ENCODE measurements at regions not wholly inside any gene's neighbourhood (a gene's known extent, or its start where the extent isn't known, plus 50 kb on each side); places are given as distances from the start of the nearest gene placed in this dataset.

GRCh38 chr5:92544596-92544995, 1036.4 kb downstream of the NR2F1-AS1 start:
- Histone ChIP-seq H3K27me3 (ENCODE audit: control insufficient read depth, insufficient read depth, low read length) (no peaks in the 10 kb centered on the region), H3K4me3 (ENCODE audit: low read depth in 2 of 2, low read length in 2 of 2) (no peak overlapping the region), H3K4me1 (ENCODE audit: control insufficient read depth, insufficient read depth, low read length) (no peaks in the 10 kb centered on the region), H3K9me3 (ENCODE audit: control insufficient read depth, insufficient read depth, low read depth, low read length) (peaks cover 13% of the 10 kb centered on the region), H3K27ac (ENCODE audit: low read length) (no peak overlapping the region; the same call in 1 of the 2 replicates), H3K36me3 (ENCODE audit: control insufficient read depth, insufficient read depth, low read length) (no peaks in the 10 kb centered on the region)
- intact Hi-C loops (cut with micrococcal nuclease; ENCODE audit: unreplicated experiment) (no loop called here), in situ Hi-C loops (cut with HindIII; ENCODE audit: low pct_unique_long_range_greater_than_20kb, low sequenced_read_pairs) (no loop called here)
- TF ChIP-seq CTCF (IDR thresholded peaks at IDR 0.05) (no peak), REST (IDR thresholded peaks at IDR 0.05; ENCODE audit: insufficient read depth in 1 of 2, low read depth in 2 of 2, low read length in 1 of 2) (no peak), TCF7L2 (IDR thresholded peaks at IDR 0.05; ENCODE audit: low read depth, low read length) (no peak), POLR2AphosphoS5 (IDR thresholded peaks at IDR 0.05; ENCODE audit: low read depth, low read length) (no peak), SIN3A (IDR thresholded peaks at IDR 0.05; ENCODE audit: borderline replicate concordance, insufficient read depth, low read depth, low read length) (no peak)
- CTCF ChIA-PET = no interaction called here
- no TSS peak for BruUV-seq (replicated peaks)
- DNase-seq (ENCODE audit: low read depth, low spot score) (no peak), ATAC-seq (no peak)
- POLR2A ChIA-PET = no interaction called here

- in situ Hi-C loops (cut with HindIII; ENCODE audit: low pct_unique_long_range_greater_than_20kb, low sequenced_read_pairs) (no loop called here), intact Hi-C loops (cut with micrococcal nuclease; ENCODE audit: unreplicated experiment) (no loop called here)
- CTCF ChIA-PET = no interaction called here
- no peak overlapping the region; the same call in 1 of the 2 replicates for H3K27ac ChIP-seq (ENCODE audit: low read length)
- DNase-seq (ENCODE audit: low read depth, low spot score) = no peak
- peaks cover 7% of the 10 kb centered on the region; the same call in 1 of the 2 replicates for H3K9me3 ChIP-seq (ENCODE audit: control insufficient read depth, insufficient read depth, low read depth, low read length)
- ATAC-seq = no peak
- no peaks in the 10 kb centered on the region for H3K4me1 ChIP-seq (ENCODE audit: control insufficient read depth, insufficient read depth, low read length)
- no peak for TF ChIP-seq POLR2AphosphoS5 (IDR thresholded peaks at IDR 0.05; ENCODE audit: low read depth, low read length)
- no peak for TF ChIP-seq REST (IDR thresholded peaks at IDR 0.05; ENCODE audit: insufficient read depth in 1 of 2, low read depth in 2 of 2, low read length in 1 of 2)
- TF ChIP-seq SIN3A (IDR thresholded peaks at IDR 0.05; ENCODE audit: borderline replicate concordance, insufficient read depth, low read depth, low read length) = no peak
- TF ChIP-seq CTCF (IDR thresholded peaks at IDR 0.05) = no peak
- no peak for TF ChIP-seq TCF7L2 (IDR thresholded peaks at IDR 0.05; ENCODE audit: low read depth, low read length)
- no TSS peak for BruUV-seq (replicated peaks)
- H3K27me3 ChIP-seq (ENCODE audit: control insufficient read depth, insufficient read depth, low read length) = no peaks in the 10 kb centered on the region
- no peak overlapping the region for H3K4me3 ChIP-seq (ENCODE audit: low read depth in 2 of 2, low read length in 2 of 2)
- H3K36me3 ChIP-seq (ENCODE audit: control insufficient read depth, insufficient read depth, low read length) = no peaks in the 10 kb centered on the region
- POLR2A ChIA-PET = no interaction called here
These were observed 1037.0 kb downstream of the NR2F1-AS1 start for GRCh38 chr5:92544036-92544435.
